Kidney epithelial cell (primary cell): ENCODE measurements at regions not wholly inside any gene's neighbourhood (a gene's known extent, or its start where the extent isn't known, plus 50 kb on each side); places are given as distances from the start of the nearest gene placed in this dataset.

Source experiments
- DNase-seq: peaks from one replicate; pipeline ENCODE4 v3.0.0-alpha.2; 2010; ENCODE audit warnings: low read depth
- H3K27me3 ChIP-seq: 2 replicates; pipeline ENCODE4 v1.6.0; 2011; ENCODE audit warnings: low read length; ENCODE audit not compliant: control insufficient read depth, insufficient read depth
- H3K36me3 ChIP-seq: 2 replicates; pipeline ENCODE4 v1.5.1; 2011; ENCODE audit warnings: low read length; ENCODE audit not compliant: control insufficient read depth, insufficient read depth
- H3K4me3 ChIP-seq: 2 replicates; pipeline ENCODE4 v1.5.1; 2011; ENCODE audit warnings: low read depth, mild to moderate bottlenecking, control low read depth, low read length
- CTCF ChIP-seq: IDR thresholded peaks from 2 replicates; pipeline ENCODE4 v1.5.1; 2011; ENCODE audit warnings: mild to moderate bottlenecking, moderate library complexity, low read length, control low read depth, inconsistent platforms; ENCODE audit not compliant: insufficient read depth, poor library complexity, severe bottlenecking

- Histone ChIP-seq H3K36me3 (no peaks in the 10 kb centered on the region), H3K4me3 (no peak overlapping the region), H3K27me3 (no peaks in the 10 kb centered on the region)
- TF ChIP-seq CTCF = no peak
- DNase-seq = no peak
Measured at GRCh38 chr7:33711231-33712019, 193.9 kb upstream of the BMPER start.

- Histone ChIP-seq H3K36me3 (no peaks in the 10 kb centered on the region), H3K27me3 (no peaks in the 10 kb centered on the region), H3K4me3 (no peak overlapping the region)
- TF ChIP-seq CTCF = no peak
- DNase-seq = no peak
Measured at GRCh38 chr7:33712020-33712414, 193.3 kb upstream of the BMPER start.

GRCh38 chr7:33714208-33714607 lies 191.1 kb upstream of the BMPER start:
- DNase-seq = no peak
- no peaks in the 10 kb centered on the region for H3K36me3 ChIP-seq
- no peak overlapping the region for H3K4me3 ChIP-seq
- H3K27me3 ChIP-seq = no peaks in the 10 kb centered on the region
- TF ChIP-seq CTCF = no peak

- Histone ChIP-seq H3K4me3 (no peak overlapping the region), H3K36me3 (no peaks in the 10 kb centered on the region), H3K27me3 (no peaks in the 10 kb centered on the region)
- peak; percentile 78 for TF ChIP-seq CTCF
- no peak for DNase-seq
Measured at GRCh38 chr7:33716581-33717477, 188.5 kb upstream of the BMPER start.

GRCh38 chr7:33719059-33719581 lies 186.2 kb upstream of the BMPER start:
- no peaks in the 10 kb centered on the region for H3K27me3 ChIP-seq
- no peaks in the 10 kb centered on the region for H3K36me3 ChIP-seq
- H3K4me3 ChIP-seq = no peak overlapping the region
- TF ChIP-seq CTCF = no peak
- no peak for DNase-seq
